ENCODE measurements at regions not wholly inside any gene's neighbourhood (a gene's known extent, or its start where the extent isn't known, plus 50 kb on each side); places are given as distances from the start of the nearest gene placed in this dataset.

DNA sequence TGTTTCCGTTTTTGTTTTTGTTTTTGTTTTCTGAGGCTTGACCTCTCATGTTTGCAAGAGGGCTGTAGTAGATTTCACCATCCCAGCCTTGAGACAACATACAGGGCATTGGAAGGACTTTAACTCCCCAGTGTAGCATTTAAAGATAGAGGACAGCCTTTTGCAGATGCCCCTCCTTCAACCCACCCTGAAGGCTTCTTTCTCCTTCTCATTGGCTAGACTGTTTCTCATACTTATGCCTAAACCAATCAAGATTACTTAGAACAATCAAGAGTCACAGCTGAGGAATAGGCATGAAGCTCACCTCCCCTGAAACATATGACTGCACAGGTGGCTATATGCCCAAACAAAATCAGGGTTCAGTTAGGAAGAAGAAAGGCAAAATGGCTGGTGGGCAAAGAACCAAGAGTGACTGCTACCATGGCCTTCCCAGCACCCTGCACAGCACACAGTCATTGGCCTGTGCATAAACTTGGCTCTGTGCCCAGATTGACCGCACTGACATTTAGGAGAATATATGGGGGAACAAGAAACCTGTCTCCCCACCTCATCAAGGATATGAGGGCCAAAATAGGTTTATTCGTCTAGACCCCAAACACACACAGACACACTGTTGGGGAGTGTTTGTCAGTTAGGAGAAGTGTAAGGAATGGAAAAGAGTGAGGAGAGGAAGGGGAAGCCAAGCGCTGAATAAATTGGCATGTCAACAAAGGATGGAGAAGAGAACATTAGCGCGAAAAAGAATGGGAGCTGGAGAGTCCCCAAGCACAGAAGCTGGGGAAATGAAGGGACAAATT, 137.3 kb upstream of the RANBP3L start:
- intact Hi-C loops (cut with DNase I; ENCODE audit: low total_unique reads): no loop called here
- Histone ChIP-seq H3K4me1 (no peaks in the 10 kb centered on the region), H3K27me3 (no peaks in the 10 kb centered on the region), H3K9me3 (no peaks in the 10 kb centered on the region), H3K27ac (no peak overlapping the region), H3K36me3 (ENCODE audit: low read depth, missing control alignments) (no peaks in the 10 kb centered on the region), H3K4me3 (no peak overlapping the region)
- DNase-seq: no peak
- WGBS, 2 donors: 76 to 78% methylated on average over 6 of the region's 6 CpGs
- TF ChIP-seq CTCF (IDR thresholded peaks at IDR 0.05) (no peak), POLR2A (IDR thresholded peaks at IDR 0.05) (no peak)

DNA sequence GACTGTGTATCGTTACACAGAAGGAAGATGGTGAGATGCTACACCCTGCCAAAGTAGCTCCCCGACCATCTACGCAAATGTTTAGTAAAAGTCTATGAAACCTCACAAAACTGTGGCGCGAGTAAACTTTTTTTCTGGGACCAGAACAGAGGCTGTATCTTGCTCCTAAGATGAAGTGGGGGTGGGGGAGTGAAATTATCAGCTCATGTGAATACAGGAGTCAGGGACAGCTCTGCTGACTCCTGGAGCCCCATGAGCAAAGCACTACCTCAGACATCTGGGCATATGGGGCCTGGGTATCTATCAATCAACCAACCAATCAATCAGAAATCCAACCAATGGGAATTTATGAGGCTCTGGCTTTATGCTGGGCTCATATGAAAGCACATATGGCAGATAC, 138.6 kb upstream of the RANBP3L start:
- WGBS, 2 donors: 90 to 91% methylated on average over 5 of the region's 5 CpGs
- Histone ChIP-seq H3K36me3 (ENCODE audit: low read depth, missing control alignments) (no peaks in the 10 kb centered on the region), H3K4me1 (no peaks in the 10 kb centered on the region), H3K27me3 (no peaks in the 10 kb centered on the region), H3K9me3 (no peaks in the 10 kb centered on the region), H3K4me3 (no peak overlapping the region), H3K27ac (no peak overlapping the region)
- DNase-seq: no peak
- TF ChIP-seq CTCF (IDR thresholded peaks at IDR 0.05): no peak
- no peak for TF ChIP-seq POLR2A (IDR thresholded peaks at IDR 0.05)
- intact Hi-C loops (cut with DNase I; ENCODE audit: low total_unique reads): no loop called here

- 79 to 88% methylated on average over 1 of the region's 1 CpG for WGBS, 2 donors
- Histone ChIP-seq H3K27me3 (no peaks in the 10 kb centered on the region), H3K4me1 (no peaks in the 10 kb centered on the region), H3K4me3 (no peak overlapping the region), H3K27ac (no peak overlapping the region), H3K9me3 (no peaks in the 10 kb centered on the region), H3K36me3 (ENCODE audit: low read depth, missing control alignments) (no peaks in the 10 kb centered on the region)
- DNase-seq: no peak
- TF ChIP-seq CTCF (IDR thresholded peaks at IDR 0.05) (no peak), POLR2A (IDR thresholded peaks at IDR 0.05) (no peak)
- intact Hi-C loops (cut with DNase I; ENCODE audit: low total_unique reads): no loop called here
These were observed 139.6 kb upstream of the RANBP3L start for GRCh38 chr5:36441280-36441679.

- no peak for DNase-seq
- Histone ChIP-seq H3K27me3 (no peaks in the 10 kb centered on the region), H3K4me3 (no peak overlapping the region), H3K4me1 (no peaks in the 10 kb centered on the region), H3K27ac (no peak overlapping the region), H3K9me3 (no peaks in the 10 kb centered on the region), H3K36me3 (ENCODE audit: low read depth, missing control alignments) (no peaks in the 10 kb centered on the region)
- TF ChIP-seq POLR2A (IDR thresholded peaks at IDR 0.05) (no peak), CTCF (IDR thresholded peaks at IDR 0.05) (no peak)
- intact Hi-C loops (cut with DNase I; ENCODE audit: low total_unique reads): no loop called here
- whole genome bisulfite sequencing, 2 donors: 84 to 87% methylated on average over 7 of the region's 7 CpGs
These were observed 140.7 kb upstream of the RANBP3L start for GRCh38 chr5:36442352-36442751.

DNA sequence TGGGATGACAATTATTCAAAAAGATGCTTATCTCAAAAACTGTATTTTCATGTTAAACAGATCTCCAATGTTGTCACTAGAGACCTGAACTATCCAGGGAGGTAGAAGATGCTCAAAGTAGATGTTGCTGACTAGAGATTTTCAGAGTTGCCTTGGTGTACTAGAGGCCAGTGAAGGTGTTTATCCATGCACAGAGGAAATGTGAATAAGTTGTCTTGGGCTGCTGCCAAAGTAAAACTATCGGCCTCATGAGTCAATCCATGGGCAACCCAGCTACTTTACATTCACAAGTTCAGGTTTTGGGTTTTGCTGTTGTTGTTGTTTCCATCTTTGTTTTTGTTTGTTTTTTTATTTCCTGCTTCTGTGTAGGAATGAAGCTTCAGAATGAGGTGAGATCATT, 141.1 kb upstream of the RANBP3L start:
- Histone ChIP-seq H3K36me3 (ENCODE audit: low read depth, missing control alignments) (no peaks in the 10 kb centered on the region), H3K9me3 (no peaks in the 10 kb centered on the region), H3K27ac (no peak overlapping the region), H3K4me1 (no peaks in the 10 kb centered on the region), H3K4me3 (no peak overlapping the region), H3K27me3 (no peaks in the 10 kb centered on the region)
- WGBS, 2 donors: 64 to 67% methylated on average over 1 of the region's 1 CpG
- intact Hi-C loops (cut with DNase I; ENCODE audit: low total_unique reads): no loop called here
- TF ChIP-seq CTCF (IDR thresholded peaks at IDR 0.05): no peak
- TF ChIP-seq POLR2A (IDR thresholded peaks at IDR 0.05): no peak
- DNase-seq: no peak

Measured in testis (tissue), 2 donors.